ENCODE measurements at regions not wholly inside any gene's neighbourhood (a gene's known extent, or its start where the extent isn't known, plus 50 kb on each side); places are given as distances from the start of the nearest gene placed in this dataset.

- DNase-seq: no peak
Measured at GRCh38 chr2:78634425-78634824, 391.1 kb upstream of the REG3G start.

- no peak for DNase-seq
Measured at GRCh38 chr2:78644854-78645253, 380.6 kb upstream of the REG3G start.

- no peak for DNase-seq
Measured at GRCh38 chr2:78646533-78647364, 378.8 kb upstream of the REG3G start.

- DNase-seq: no peak
Measured at GRCh38 chr2:78648558-78648957, 376.9 kb upstream of the REG3G start.

GRCh38 chr2:78654941-78655340 is 370.6 kb upstream of the REG3G start:
- no peak for DNase-seq

GRCh38 chr2:78676921-78677696 is 348.4 kb upstream of the REG3G start:
- DNase-seq: no peak

- no peak for DNase-seq
Measured at GRCh38 chr2:78677774-78678173, 347.7 kb upstream of the REG3G start.

GRCh38 chr2:78681386-78681785 is 344.1 kb upstream of the REG3G start:
- no peak for DNase-seq

- no peak for DNase-seq
Measured at GRCh38 chr2:78682781-78683180, 342.7 kb upstream of the REG3G start.

GRCh38 chr2:78686625-78687153 is 338.8 kb upstream of the REG3G start:
- no peak for DNase-seq

- DNase-seq: no peak
Measured at GRCh38 chr2:78699696-78700095, 325.8 kb upstream of the REG3G start.

GRCh38 chr2:78701546-78701945 is 324.0 kb upstream of the REG3G start:
- no peak for DNase-seq

GRCh38 chr2:78707776-78708386 is 317.6 kb upstream of the REG3G start:
- no peak for DNase-seq

- no peak for DNase-seq
Measured at GRCh38 chr2:78710632-78711375, 314.7 kb upstream of the REG3G start.

GRCh38 chr2:78715293-78715692 is 310.2 kb upstream of the REG3G start:
- no peak for DNase-seq

GRCh38 chr2:78718024-78718423 is 307.5 kb upstream of the REG3G start:
- DNase-seq: no peak

- DNase-seq: no peak
Measured at GRCh38 chr2:78718473-78718872, 307.0 kb upstream of the REG3G start.

- DNase-seq: no peak
Measured at GRCh38 chr2:78721355-78722033, 304.0 kb upstream of the REG3G start.

- DNase-seq: no peak
Measured at GRCh38 chr2:78734221-78734620, 291.3 kb upstream of the REG3G start.

- no peak for DNase-seq
Measured at GRCh38 chr2:78739282-78739681, 286.2 kb upstream of the REG3G start.

- DNase-seq: no peak
Measured at GRCh38 chr2:78749638-78750037, 275.9 kb upstream of the REG3G start.

GRCh38 chr2:78750219-78750618 is 275.3 kb upstream of the REG3G start:
- no peak for DNase-seq

Measured in activated gamma-delta T cell (primary cell).